Transverse colon (tissue), 4 donors: ENCODE measurements at regions not wholly inside any gene's neighbourhood (a gene's known extent, or its start where the extent isn't known, plus 50 kb on each side); places are given as distances from the start of the nearest gene placed in this dataset.

Experiments
- DNase-seq: peaks from one replicate; pipeline ENCODE4 v3.0.0-alpha.2; 2019
- H3K27ac ChIP-seq, 4 donors: fragments of 200-600 bp; sonication (generic); 2 replicates each; pipeline ENCODE4 v1.5.1; 2016 to 2018; ENCODE audit warnings: inconsistent platforms in 4 of 4
- H3K27me3 ChIP-seq: fragments of 200-600 bp; sonication (generic); 2 replicates; pipeline ENCODE4 v1.5.1; 2017; ENCODE audit warnings: inconsistent platforms
- H3K36me3 ChIP-seq, 4 donors: fragments of 200-600 bp; sonication (generic); 2 replicates each; pipeline ENCODE4 v1.5.1; 2017 to 2019; ENCODE audit warnings: inconsistent platforms in 4 of 4
- H3K4me1 ChIP-seq, 4 donors: fragments of 200-600 bp; sonication (generic); 2 replicates each; pipeline ENCODE4 v1.5.1; 2017 to 2020; ENCODE audit warnings: inconsistent platforms in 4 of 4
- H3K4me3 ChIP-seq, 4 donors: fragments of 200-600 bp; sonication (generic); 1 replicate in 1 of 4; 2 replicates in 3 of 4; pipeline versions ENCODE4 v1.5.1 to v1.6.1; 2017 to 2019; ENCODE audit warnings: inconsistent platforms in 4 of 4
- H3K9me3 ChIP-seq, 2 donors: fragments of 200-600 bp; sonication (generic); 2 replicates each; pipeline ENCODE4 v1.5.1; 2017 to 2019; ENCODE audit warnings: inconsistent platforms in 2 of 2
- EP300 ChIP-seq: sonication (generic); formaldehyde crosslinking; IDR thresholded peaks from one replicate; pipeline ENCODE4 v1.6.1; 2017; ENCODE audit warnings: antibody characterized with exemption, low read depth
- POLR2A ChIP-seq: fragments of 450-650 bp; IDR thresholded peaks from one replicate; pipeline ENCODE4 v1.6.1; 2016; ENCODE audit warnings: antibody characterized with exemption, mild to moderate bottlenecking, moderate library complexity
- POLR2AphosphoS5 ChIP-seq, 3 donors: sonication (generic); formaldehyde crosslinking; IDR thresholded peaks; one replicate each; pipeline ENCODE4 v1.6.1; 2016; ENCODE audit warnings: antibody characterized with exemption in 3 of 3
- WGBS, 2 donors: methylation state at CpG; one replicate each; pipeline ENCODE4 v1.1.5; 2018; ENCODE audit warnings: low coverage in 1 of 2; 5-methylcytosine and 5-hydroxymethylcytosine counted together
- in situ Hi-C, 4 donors: fragments of 200-750 bp; cut with MboI; loops; one replicate each; pipeline versions ENCODE4 v1.15.0 to v1.15.1; 2017; ENCODE audit warnings: low sequenced_read_pairs in 3 of 4, low pct_ligation_motif_present in 1 of 4, low pct_unique_long_range_greater_than_20kb in 1 of 4
- intact Hi-C: fragments of 100-400 bp; cut with DNase I; formaldehyde crosslinking; loops from one replicate; pipeline ENCODE4 v1.15.1; 2023; ENCODE audit warnings: low total_unique reads
- TF ChIP-seq, protein P1 (sequence below), 5 experiments: fragments of 200-600 bp in 3 of 5; fragments of 450-650 bp in 2 of 5; sonication (generic) in 3 of 5; IDR thresholded peaks; 1 replicate in 2 of 5; 2 replicates in 3 of 5; pipeline ENCODE4 v1.5.1; 2016 to 2017; ENCODE audit warnings: antibody characterized with exemption in 5 of 5, inconsistent platforms in 3 of 5, mild to moderate bottlenecking in 2 of 5, moderate library complexity in 1 of 5

DNA sequence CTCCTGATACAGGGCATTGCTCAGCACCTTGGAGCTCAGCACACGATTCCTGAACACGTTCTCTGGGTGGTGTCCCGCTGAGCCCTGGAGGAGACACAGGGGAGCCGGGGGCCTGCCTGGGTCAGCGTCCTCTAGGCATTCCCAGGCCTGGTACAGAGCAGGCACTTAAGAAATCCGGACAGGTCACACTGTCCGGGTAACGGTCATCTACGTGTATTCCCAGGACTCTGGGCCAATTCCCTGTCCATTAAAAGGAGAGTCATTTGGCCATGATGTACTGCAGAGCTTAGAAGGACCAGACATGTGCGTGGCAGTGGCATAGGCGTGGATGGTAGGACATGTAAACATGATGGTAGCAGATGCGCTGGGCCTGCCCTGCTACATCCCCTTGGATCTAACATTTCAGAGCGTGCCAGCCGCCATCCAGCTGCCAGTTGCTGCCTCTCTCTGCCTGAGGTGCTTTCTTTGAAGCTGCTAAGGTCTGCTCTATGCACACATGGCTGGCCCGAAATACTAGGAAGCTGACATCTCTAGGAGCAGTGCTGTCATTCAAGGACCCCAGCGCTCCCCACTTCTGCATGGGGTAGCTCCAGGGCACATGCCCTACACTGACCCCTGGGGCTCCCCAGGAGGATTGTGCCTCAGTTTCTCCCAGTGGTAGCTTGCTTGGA lies 273.1 kb upstream of the RTL1 start:
- WGBS, 2 donors: 81% methylated on average over 15 of the region's 16 CpGs; no CpG with 5 or more reads in 1 of the 2 donors
- DNase-seq: no peak
- Histone ChIP-seq H3K27ac (no peak overlapping the region), H3K36me3 (no peaks in the 10 kb centered on the region), H3K9me3 (no peaks in the 10 kb centered on the region), H3K4me1 (no peaks in the 10 kb centered on the region), H3K27me3 (no peaks in the 10 kb centered on the region), H3K4me3 (no peak overlapping the region)
- TF ChIP-seq POLR2A (no peak), POLR2AphosphoS5 (IDR thresholded peaks at IDR 0.05) (no peak), EP300 (no peak)
- TF ChIP-seq, protein P1, sequence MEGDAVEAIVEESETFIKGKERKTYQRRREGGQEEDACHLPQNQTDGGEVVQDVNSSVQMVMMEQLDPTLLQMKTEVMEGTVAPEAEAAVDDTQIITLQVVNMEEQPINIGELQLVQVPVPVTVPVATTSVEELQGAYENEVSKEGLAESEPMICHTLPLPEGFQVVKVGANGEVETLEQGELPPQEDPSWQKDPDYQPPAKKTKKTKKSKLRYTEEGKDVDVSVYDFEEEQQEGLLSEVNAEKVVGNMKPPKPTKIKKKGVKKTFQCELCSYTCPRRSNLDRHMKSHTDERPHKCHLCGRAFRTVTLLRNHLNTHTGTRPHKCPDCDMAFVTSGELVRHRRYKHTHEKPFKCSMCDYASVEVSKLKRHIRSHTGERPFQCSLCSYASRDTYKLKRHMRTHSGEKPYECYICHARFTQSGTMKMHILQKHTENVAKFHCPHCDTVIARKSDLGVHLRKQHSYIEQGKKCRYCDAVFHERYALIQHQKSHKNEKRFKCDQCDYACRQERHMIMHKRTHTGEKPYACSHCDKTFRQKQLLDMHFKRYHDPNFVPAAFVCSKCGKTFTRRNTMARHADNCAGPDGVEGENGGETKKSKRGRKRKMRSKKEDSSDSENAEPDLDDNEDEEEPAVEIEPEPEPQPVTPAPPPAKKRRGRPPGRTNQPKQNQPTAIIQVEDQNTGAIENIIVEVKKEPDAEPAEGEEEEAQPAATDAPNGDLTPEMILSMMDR (IDR thresholded peaks at IDR 0.05): no peak
- intact Hi-C loops (no loop called here), in situ Hi-C loops (no loop called here)

DNA sequence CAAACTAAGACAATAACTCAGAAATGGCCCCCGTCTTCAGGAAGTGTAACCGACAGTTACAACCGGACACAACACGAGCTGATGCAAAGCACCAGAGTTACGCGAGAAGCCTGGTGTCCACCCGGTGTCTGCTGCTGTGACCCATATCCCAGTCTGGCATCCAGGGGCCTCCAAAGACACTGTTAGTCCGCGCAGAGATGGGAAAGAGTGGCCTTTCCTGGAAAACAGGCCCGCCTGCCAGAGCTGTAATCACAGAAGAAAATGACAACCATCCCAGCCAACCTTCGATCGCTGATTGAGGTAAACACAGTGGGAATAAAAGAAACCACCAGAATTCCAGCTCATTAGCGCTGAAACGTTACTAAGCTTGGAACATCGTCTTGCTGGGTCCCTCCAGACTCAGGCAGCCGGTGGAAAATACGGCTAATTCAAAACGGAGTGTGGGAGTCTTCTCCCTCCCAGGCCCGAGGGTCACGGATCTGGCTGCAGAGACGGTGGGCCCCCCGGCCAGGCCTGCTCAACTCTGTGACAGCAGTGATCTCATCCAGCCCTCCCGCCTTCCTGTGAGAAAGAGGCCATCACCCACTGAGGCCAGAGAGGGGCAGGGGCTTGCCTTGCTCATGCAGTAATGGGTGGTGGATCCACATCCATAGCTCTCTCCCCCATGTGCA lies 273.9 kb upstream of the RTL1 start:
- no peaks in the 10 kb centered on the region for H3K9me3 ChIP-seq
- intact Hi-C loops: no loop called here

DNA sequence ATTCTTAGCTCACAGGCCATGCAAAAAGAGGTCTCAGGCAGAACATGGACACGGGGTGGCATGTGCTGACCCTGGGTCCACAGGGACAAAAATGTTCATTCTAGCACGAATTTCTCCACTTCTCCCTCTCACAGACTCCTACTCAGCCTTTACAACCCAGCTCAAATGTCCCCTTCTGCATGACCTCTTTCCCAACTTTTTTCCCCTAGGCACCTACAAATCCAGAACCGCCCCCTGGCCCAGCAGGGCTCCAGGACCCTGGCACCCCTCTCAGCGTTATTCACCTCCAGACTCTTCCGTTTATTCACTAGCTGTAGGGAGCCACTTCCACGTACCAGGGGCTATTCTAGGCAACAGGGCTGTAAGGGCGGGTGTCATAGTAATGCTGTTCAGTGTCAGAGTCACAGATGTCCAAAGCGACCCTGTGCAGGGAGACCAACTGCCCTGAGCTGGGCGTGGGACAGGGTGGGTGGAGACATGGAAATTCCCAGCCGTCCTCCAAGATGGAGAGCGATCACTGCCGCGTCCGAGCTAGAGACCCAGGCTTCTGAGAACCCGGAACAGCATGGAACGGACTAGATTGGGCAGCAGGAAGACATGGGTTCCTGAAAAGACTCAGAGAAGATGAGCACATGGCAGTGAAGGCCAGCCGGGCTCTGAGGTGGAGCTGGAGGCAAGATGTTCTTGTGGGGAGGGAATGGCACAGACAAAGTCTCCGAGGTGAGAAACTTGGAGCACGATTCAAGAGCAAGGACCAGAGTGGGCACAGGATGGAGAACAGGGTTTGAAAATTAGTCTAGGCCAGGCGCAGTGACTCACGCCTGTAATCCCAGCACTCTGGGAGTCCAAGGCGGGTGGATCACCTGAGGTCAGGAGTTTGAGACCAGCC lies 274.9 kb upstream of the RTL1 start:
- H3K27ac ChIP-seq: no peak overlapping the region
- H3K27me3 ChIP-seq: no peaks in the 10 kb centered on the region
- intact Hi-C loops: no loop called here
- WGBS, 2 donors: 81 to 87% methylated on average over 8 to 22 of the region's 22 CpGs
- H3K4me1 ChIP-seq: no peaks in the 10 kb centered on the region
- in situ Hi-C loops: no loop called here
- H3K9me3 ChIP-seq: no peaks in the 10 kb centered on the region
- H3K36me3 ChIP-seq: no peaks in the 10 kb centered on the region
- no peak overlapping the region for H3K4me3 ChIP-seq
- DNase-seq: no peak
- TF ChIP-seq POLR2AphosphoS5 (IDR thresholded peaks at IDR 0.05): no peak
- no peak for TF ChIP-seq POLR2A
- TF ChIP-seq EP300: no peak
- TF ChIP-seq, protein P1 (IDR thresholded peaks at IDR 0.05): no peak

More for the DNA sequence above, 273.9 kb upstream of the RTL1 start:
- Histone ChIP-seq H3K27ac (no peak overlapping the region), H3K4me3 (no peak overlapping the region), H3K4me1 (no peaks in the 10 kb centered on the region), H3K27me3 (no peaks in the 10 kb centered on the region), H3K36me3 (no peaks in the 10 kb centered on the region)
- WGBS, 2 donors: 81 to 90% methylated on average over 17 to 23 of the region's 23 CpGs
- no peak for DNase-seq
- TF ChIP-seq, protein P1 (IDR thresholded peaks at IDR 0.05): no peak
- no peak for TF ChIP-seq POLR2A
- TF ChIP-seq POLR2AphosphoS5 (IDR thresholded peaks at IDR 0.05): no peak
- TF ChIP-seq EP300: no peak
- in situ Hi-C loops: no loop called here

DNA sequence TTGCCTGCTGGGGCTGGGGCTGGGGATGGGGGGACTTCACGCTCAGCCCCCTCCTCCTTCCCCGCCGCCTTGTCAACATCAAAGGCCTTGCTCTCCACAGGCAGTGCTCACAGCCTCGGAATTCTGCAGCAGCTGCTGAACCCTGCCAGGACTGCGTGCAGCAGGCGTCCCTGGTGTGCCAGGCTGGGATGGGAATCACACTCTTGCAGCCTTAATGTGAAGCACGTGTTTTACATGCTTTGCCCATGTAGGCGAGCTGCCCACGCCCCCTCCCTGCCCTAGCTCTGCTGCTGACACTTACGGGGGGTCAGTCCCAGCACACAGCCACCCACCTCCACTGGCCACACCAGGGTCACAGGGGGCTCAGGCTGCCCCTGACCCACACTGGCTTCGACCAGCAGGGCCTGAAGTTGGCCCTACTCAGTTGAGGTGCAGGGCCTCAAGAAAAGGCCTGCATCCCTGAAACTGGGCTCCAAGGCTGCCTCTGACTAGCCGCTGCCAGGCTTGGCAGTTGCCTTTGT lies 276.2 kb upstream of the RTL1 start:
- H3K4me1 ChIP-seq: no peaks in the 10 kb centered on the region
- H3K27ac ChIP-seq: no peak overlapping the region
- intact Hi-C loops: loop anchor here (10.0 kb wide), 1 partner anchor 375 kb away; no protein-coding TSS in a partner anchor
- no peaks in the 10 kb centered on the region for H3K27me3 ChIP-seq
- TF ChIP-seq POLR2A: no peak
- no peak for TF ChIP-seq EP300
- no peak for TF ChIP-seq POLR2AphosphoS5 (IDR thresholded peaks at IDR 0.05)
- TF ChIP-seq, protein P1 (IDR thresholded peaks at IDR 0.05): no peak
- no peaks in the 10 kb centered on the region for H3K9me3 ChIP-seq
- no peak for DNase-seq
- in situ Hi-C loops: no loop called here
- H3K4me3 ChIP-seq: no peak overlapping the region
- WGBS, 2 donors: 80 to 90% methylated on average over 1 to 11 of the region's 12 CpGs
- no peaks in the 10 kb centered on the region for H3K36me3 ChIP-seq
